ENCODE measurements at regions not wholly inside any gene's neighbourhood (a gene's known extent, or its start where the extent isn't known, plus 50 kb on each side); places are given as distances from the start of the nearest gene placed in this dataset.
"Not testable (repeated sequence)": the region's sequence is repeated elsewhere in the genome, so short reads cannot be mapped to it uniquely, and the experiment has no call there.

- DNase-seq (ENCODE audit: low read depth in 3 of 3, low spot score in 2 of 3): no peak
Measured at GRCh38 chr3:38966811-38967692, 84.7 kb downstream of the SCN11A start.

GRCh38 chr3:38964646-38965045, 87.1 kb downstream of the SCN11A start:
- no peak for DNase-seq (ENCODE audit: low read depth in 3 of 3, low spot score in 2 of 3)

GRCh38 chr3:38964204-38964603, 87.5 kb downstream of the SCN11A start:
- DNase-seq (ENCODE audit: low read depth in 3 of 3, low spot score in 2 of 3): no peak

- no peak for DNase-seq (ENCODE audit: low read depth in 3 of 3, low spot score in 2 of 3)
Measured at GRCh38 chr3:38960953-38961622, 90.7 kb downstream of the SCN11A start.

- no peak for DNase-seq (ENCODE audit: low read depth in 3 of 3, low spot score in 2 of 3)
Measured at GRCh38 chr3:38960042-38960622, 91.6 kb downstream of the SCN11A start.

- DNase-seq (ENCODE audit: low read depth in 3 of 3, low spot score in 2 of 3): no peak
Measured at GRCh38 chr3:38958026-38958720, 93.6 kb downstream of the SCN11A start.

- no peak for DNase-seq (ENCODE audit: low read depth in 3 of 3, low spot score in 2 of 3)
Measured at GRCh38 chr3:38957296-38957695, 94.4 kb downstream of the SCN11A start.

GRCh38 chr3:38952721-38953120, 99.0 kb downstream of the SCN11A start:
- DNase-seq (ENCODE audit: low read depth in 3 of 3, low spot score in 2 of 3): no peak

- not testable (repeated sequence) for DNase-seq (ENCODE audit: low read depth in 3 of 3, low spot score in 2 of 3)
Measured at GRCh38 chr3:38951167-38951566, 100.6 kb downstream of the SCN11A start.

GRCh38 chr3:38950581-38950980, 101.2 kb downstream of the SCN11A start:
- DNase-seq (ENCODE audit: low read depth in 3 of 3, low spot score in 2 of 3): no peak

GRCh38 chr3:38949994-38950393, 101.8 kb downstream of the SCN11A start:
- no peak for DNase-seq (ENCODE audit: low read depth in 3 of 3, low spot score in 2 of 3)

- DNase-seq (ENCODE audit: low read depth in 3 of 3, low spot score in 2 of 3): no peak
Measured at GRCh38 chr3:38940394-38940793, 111.3 kb downstream of the SCN11A start.

GRCh38 chr3:38925351-38925750, 109.3 kb upstream of the SCN10A start:
- no peak for DNase-seq (ENCODE audit: low read depth in 3 of 3, low spot score in 2 of 3)

- DNase-seq (ENCODE audit: low read depth in 3 of 3, low spot score in 2 of 3): no peak
Measured at GRCh38 chr3:38916706-38917105, 100.7 kb upstream of the SCN10A start.

- DNase-seq (ENCODE audit: low read depth in 3 of 3, low spot score in 2 of 3): no peak
Measured at GRCh38 chr3:38907426-38907825, 91.4 kb upstream of the SCN10A start.

- no peak for DNase-seq (ENCODE audit: low read depth in 3 of 3, low spot score in 2 of 3)
Measured at GRCh38 chr3:38890426-38890825, 74.4 kb upstream of the SCN10A start.

GRCh38 chr3:38878646-38879045, 62.6 kb upstream of the SCN10A start:
- DNase-seq (ENCODE audit: low read depth in 3 of 3, low spot score in 2 of 3): no peak
